ENCODE measurements at regions not wholly inside any gene's neighbourhood (a gene's known extent, or its start where the extent isn't known, plus 50 kb on each side); places are given as distances from the start of the nearest gene placed in this dataset.

DNA sequence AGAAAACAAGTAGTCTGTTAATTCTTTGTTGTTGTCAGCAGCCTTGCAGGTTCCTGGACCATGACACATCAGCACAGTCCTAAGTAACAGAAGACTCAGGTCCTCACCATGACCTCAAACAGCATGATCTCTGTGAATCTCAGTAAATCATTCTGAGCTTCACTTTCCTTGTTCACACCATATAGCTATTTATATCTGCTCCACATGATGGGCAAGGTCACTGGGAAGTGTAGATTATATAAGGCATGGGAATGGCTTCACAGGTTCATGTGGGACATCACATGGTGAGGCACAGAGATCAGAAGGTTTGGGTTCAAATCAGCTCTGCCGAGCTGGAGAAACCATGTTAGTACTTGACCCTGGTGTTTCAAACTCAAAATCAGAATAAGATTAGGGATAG, 245.4 kb upstream of the SPTLC3 start:
- TF ChIP-seq EZH2phosphoT487 (conservative IDR thresholded peaks at IDR 0.05; ENCODE audit: low read length) (no peak), CTCF (IDR thresholded peaks at IDR 0.05; ENCODE audit: insufficient read depth, low read length, poor library complexity, severe bottlenecking) (no peak)
